ENCODE measurements at regions not wholly inside any gene's neighbourhood (a gene's known extent, or its start where the extent isn't known, plus 50 kb on each side); places are given as distances from the start of the nearest gene placed in this dataset.

DNA sequence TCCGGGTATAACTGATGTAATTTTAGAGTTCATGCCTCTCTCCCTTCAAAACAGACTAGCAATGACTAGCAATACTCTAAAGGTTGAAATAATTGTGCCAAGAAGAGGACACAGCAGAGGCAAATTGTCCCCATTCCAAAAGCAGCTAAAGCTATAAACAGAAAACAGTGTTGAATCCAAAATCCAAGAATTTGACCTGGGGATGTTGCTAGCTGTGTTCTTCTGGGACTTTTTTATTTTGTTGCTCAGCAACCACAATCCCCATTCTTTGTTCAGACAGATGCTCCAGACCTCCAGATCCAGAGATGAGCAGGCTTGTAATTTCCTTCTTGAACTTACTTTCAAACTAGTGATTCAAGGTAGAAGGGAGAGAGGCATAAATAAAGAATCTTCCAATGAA, 191.5 kb downstream of the FOXB1 start:
- no peaks in the 10 kb centered on the region for H3K4me1 ChIP-seq (ENCODE audit: control insufficient read depth in 1 of 2, low read depth in 2 of 2)
- ATAC-seq (ENCODE audit: insufficient number of reproducible peaks, low FRiP score, low read depth): no peak
- no peaks in the 10 kb centered on the region for H3K9me3 ChIP-seq
- H3K36me3 ChIP-seq: no peaks in the 10 kb centered on the region
- no peak for DNase-seq (ENCODE audit: low spot score)
- TF ChIP-seq CTCF (IDR thresholded peaks at IDR 0.05): no peak
- no peaks in the 10 kb centered on the region for H3K27me3 ChIP-seq (replicated peaks; ENCODE audit: insufficient read depth)
- H3K27ac ChIP-seq: no peak overlapping the region
- H3K4me3 ChIP-seq: no peak overlapping the region

- no peak for ATAC-seq (ENCODE audit: insufficient number of reproducible peaks, low FRiP score, low read depth)
- no peaks in the 10 kb centered on the region for H3K27me3 ChIP-seq (replicated peaks; ENCODE audit: insufficient read depth)
- H3K4me3 ChIP-seq: no peak overlapping the region
- no peak for DNase-seq (ENCODE audit: low spot score)
- TF ChIP-seq CTCF (IDR thresholded peaks at IDR 0.05): no peak
- H3K9me3 ChIP-seq: no peaks in the 10 kb centered on the region
- no peaks in the 10 kb centered on the region for H3K36me3 ChIP-seq
- H3K4me1 ChIP-seq (ENCODE audit: control insufficient read depth in 1 of 2, low read depth in 2 of 2): no peaks in the 10 kb centered on the region
- no peak overlapping the region for H3K27ac ChIP-seq
Measured at GRCh38 chr15:60204131-60204885, 193.5 kb downstream of the ANXA2 start.

GRCh38 chr15:60208709-60209108, 189.1 kb downstream of the ANXA2 start:
- no peak overlapping the region for H3K27ac ChIP-seq
- H3K27me3 ChIP-seq (replicated peaks; ENCODE audit: insufficient read depth): no peaks in the 10 kb centered on the region
- no peaks in the 10 kb centered on the region for H3K4me1 ChIP-seq (ENCODE audit: control insufficient read depth in 1 of 2, low read depth in 2 of 2)
- TF ChIP-seq CTCF (IDR thresholded peaks at IDR 0.05): no peak
- DNase-seq (ENCODE audit: low spot score) (no peak), ATAC-seq (ENCODE audit: insufficient number of reproducible peaks, low FRiP score, low read depth) (no peak)
- no peak overlapping the region for H3K4me3 ChIP-seq
- no peaks in the 10 kb centered on the region for H3K9me3 ChIP-seq
- H3K36me3 ChIP-seq: no peaks in the 10 kb centered on the region

GRCh38 chr15:60212536-60212935, 185.2 kb downstream of the ANXA2 start:
- no peaks in the 10 kb centered on the region for H3K4me1 ChIP-seq (ENCODE audit: control insufficient read depth in 1 of 2, low read depth in 2 of 2)
- no peak for TF ChIP-seq CTCF (IDR thresholded peaks at IDR 0.05)
- no peak overlapping the region for H3K27ac ChIP-seq
- H3K4me3 ChIP-seq: no peak overlapping the region
- no peaks in the 10 kb centered on the region for H3K36me3 ChIP-seq
- DNase-seq (ENCODE audit: low spot score) (no peak), ATAC-seq (ENCODE audit: insufficient number of reproducible peaks, low FRiP score, low read depth) (no peak)
- no peaks in the 10 kb centered on the region for H3K27me3 ChIP-seq (replicated peaks; ENCODE audit: insufficient read depth)
- H3K9me3 ChIP-seq: no peaks in the 10 kb centered on the region

GRCh38 chr15:60213377-60214000, 184.3 kb downstream of the ANXA2 start:
- no peaks in the 10 kb centered on the region for H3K36me3 ChIP-seq
- no peak overlapping the region for H3K27ac ChIP-seq
- no peaks in the 10 kb centered on the region for H3K4me1 ChIP-seq (ENCODE audit: control insufficient read depth in 1 of 2, low read depth in 2 of 2)
- ATAC-seq (ENCODE audit: insufficient number of reproducible peaks, low FRiP score, low read depth): no peak
- no peak for TF ChIP-seq CTCF (IDR thresholded peaks at IDR 0.05)
- no peak overlapping the region for H3K4me3 ChIP-seq
- DNase-seq (ENCODE audit: low spot score): no peak
- H3K27me3 ChIP-seq (replicated peaks; ENCODE audit: insufficient read depth): no peaks in the 10 kb centered on the region
- H3K9me3 ChIP-seq: no peaks in the 10 kb centered on the region
